ENCODE measurements at regions not wholly inside any gene's neighbourhood (a gene's known extent, or its start where the extent isn't known, plus 50 kb on each side); places are given as distances from the start of the nearest gene placed in this dataset.

GRCh38 chr1:38718031-38718430 is 141.5 kb downstream of the RRAGC start:
- no peaks in the 10 kb centered on the region for H3K79me1 ChIP-seq (ENCODE audit: insufficient read depth, low read depth, low read length, poor library complexity, severe bottlenecking)
- Mint-ChIP-seq H3K9me3 (no peaks in the 10 kb centered on the region; a peak in 1 of 5 replicates), H3K27me3 (ENCODE audit: low read depth) (peaks cover 15% of the 10 kb centered on the region), H3K27ac (no peak overlapping the region), H3K4me3 (no peak overlapping the region), H3K4me1 (no peaks in the 10 kb centered on the region), H3K36me3 (ENCODE audit: insufficient read depth in 1 of 3, low read depth in 3 of 3) (no peaks in the 10 kb centered on the region)
- no peak overlapping the region for H4K5ac ChIP-seq (ENCODE audit: insufficient read length, low read depth, low read length)
- no peak overlapping the region for H2BK120ac ChIP-seq (ENCODE audit: low read depth, low read length, poor library complexity, severe bottlenecking)
- no peaks in the 10 kb centered on the region for H4K20me1 ChIP-seq (ENCODE audit: control insufficient read depth, insufficient read depth, insufficient read length)
- no peak overlapping the region for H3K4me2 ChIP-seq (ENCODE audit: insufficient read depth, insufficient read length, low read length)
- no peaks in the 10 kb centered on the region for H3K23me2 ChIP-seq (ENCODE audit: insufficient read length, low read depth, low read length, poor library complexity, severe bottlenecking)
- no peaks in the 10 kb centered on the region for H3K79me2 ChIP-seq (ENCODE audit: insufficient read depth, low read length)
- no peak overlapping the region for H2AK5ac ChIP-seq (ENCODE audit: insufficient read length, low read length)
- no peak overlapping the region for H3K56ac ChIP-seq (ENCODE audit: insufficient read length, low read depth, low read length)
- no peak overlapping the region for H3K27ac ChIP-seq (ENCODE audit: insufficient read length, low read depth, low read length)
- no peak overlapping the region for H2BK15ac ChIP-seq (ENCODE audit: low read depth, low read length)
- no CpG with 5 or more reads among the region's 8 CpGs for WGBS (ENCODE audit: extremely low coverage, insufficient read length, low lambda C conversion rate)
- no peak overlapping the region for H3K23ac ChIP-seq (ENCODE audit: insufficient read length, low read depth, low read length)
- no peak overlapping the region for H2AFZ ChIP-seq (ENCODE audit: low read length)
- no peak overlapping the region for H2BK5ac ChIP-seq (ENCODE audit: insufficient read length, low read length)
- no peaks in the 10 kb centered on the region for H3K9me3 ChIP-seq (ENCODE audit: control insufficient read depth, low read depth, low read length)
- no peak overlapping the region; the same call in 1 of the 2 replicates for H3K14ac ChIP-seq (ENCODE audit: insufficient read depth, low read length)
- no peaks in the 10 kb centered on the region for H3K27me3 ChIP-seq (ENCODE audit: insufficient read depth, low read length)
- no peak overlapping the region for H4K91ac ChIP-seq (ENCODE audit: insufficient read length, low read depth, low read length)
- no peak overlapping the region for H3K9ac ChIP-seq (ENCODE audit: extremely low read depth, insufficient read length, low read length)
- H3K18ac ChIP-seq (ENCODE audit: insufficient read length, low read depth, low read length): no peak overlapping the region
- no peak overlapping the region for H4K8ac ChIP-seq (replicated peaks; ENCODE audit: insufficient read length, low read depth, low read length)
- H3T11ph ChIP-seq (ENCODE audit: low read length): no peak overlapping the region
- no peak overlapping the region for H3K4ac ChIP-seq (ENCODE audit: low read depth, low read length)
- no peak overlapping the region for H2BK12ac ChIP-seq (ENCODE audit: insufficient read length, low read depth, low read length)
- no peak overlapping the region for H2BK20ac ChIP-seq (ENCODE audit: low read depth, low read length, poor library complexity, severe bottlenecking)
- DNase-seq: no peak
- TF ChIP-seq CTCF (conservative IDR thresholded peaks at IDR 0.05): no peak
- no peaks in the 10 kb centered on the region for H3K4me1 ChIP-seq (ENCODE audit: insufficient read depth, low read length)

All from H9 (cell line).